H9 (cell line): ENCODE measurements at regions not wholly inside any gene's neighbourhood (a gene's known extent, or its start where the extent isn't known, plus 50 kb on each side); places are given as distances from the start of the nearest gene placed in this dataset.

Experiments used
- DNase-seq: peaks from one replicate; pipeline ENCODE4 v3.0.0-alpha.2; 2017
- H2AFZ ChIP-seq: one replicate; pipeline ENCODE4 v1.6.1; 2013; ENCODE audit warnings: mild to moderate bottlenecking, low read length, control low read depth, moderate library complexity
- H2AK5ac ChIP-seq: 2 replicates; pipeline ENCODE4 v1.6.1; 2013; ENCODE audit warnings: low read length, control low read depth, mixed read lengths; ENCODE audit not compliant: insufficient read length
- H2BK120ac ChIP-seq: one replicate; pipeline ENCODE4 v1.6.1; 2013; ENCODE audit warnings: low read depth, mild to moderate bottlenecking, low read length, control low read depth, inconsistent platforms; ENCODE audit not compliant: poor library complexity, severe bottlenecking
- H2BK12ac ChIP-seq: 2 replicates; pipeline ENCODE4 v1.6.1; 2013; ENCODE audit warnings: low read length, control low read depth, mixed read lengths, low read depth; ENCODE audit not compliant: insufficient read length
- H2BK15ac ChIP-seq: 2 replicates; pipeline ENCODE4 v1.6.1; 2013; ENCODE audit warnings: low read depth, low read length, control low read depth
- H2BK20ac ChIP-seq: one replicate; pipeline ENCODE4 v1.6.1; 2013; ENCODE audit warnings: low read depth, mild to moderate bottlenecking, low read length, control low read depth, inconsistent platforms; ENCODE audit not compliant: poor library complexity, severe bottlenecking
- H2BK5ac ChIP-seq: 2 replicates; pipeline ENCODE4 v1.6.1; 2013; ENCODE audit warnings: low read length, control low read depth, mixed read lengths; ENCODE audit not compliant: insufficient read length
- H3K14ac ChIP-seq: 2 replicates; pipeline ENCODE4 v1.6.1; 2013; ENCODE audit warnings: low read length, control low read depth; ENCODE audit not compliant: insufficient read depth
- H3K18ac ChIP-seq: 2 replicates; pipeline ENCODE4 v1.6.1; 2013; ENCODE audit warnings: low read depth, mild to moderate bottlenecking, mixed read lengths, low read length, control low read depth; ENCODE audit not compliant: insufficient read length
- H3K23ac ChIP-seq: 2 replicates; pipeline ENCODE4 v1.6.1; 2013; ENCODE audit warnings: low read length, control low read depth, mixed read lengths, low read depth; ENCODE audit not compliant: insufficient read length
- H3K23me2 ChIP-seq: 2 replicates; pipeline ENCODE4 v1.6.1; 2013; ENCODE audit warnings: low read depth, mild to moderate bottlenecking, mixed read lengths, low read length, control low read depth; ENCODE audit not compliant: insufficient read length, poor library complexity, severe bottlenecking
- H3K27ac ChIP-seq: 2 replicates; pipeline ENCODE4 v1.5.1; 2013; ENCODE audit warnings: low read length, control low read depth, mixed read lengths, low read depth; ENCODE audit not compliant: insufficient read length
- H3K27me3 ChIP-seq: 2 replicates; pipeline ENCODE4 v1.6.1; 2013; ENCODE audit warnings: low read length, control low read depth, inconsistent platforms; ENCODE audit not compliant: insufficient read depth
- H3K4ac ChIP-seq: 2 replicates; pipeline ENCODE4 v1.6.1; 2013; ENCODE audit warnings: low read depth, mild to moderate bottlenecking, control low read depth, inconsistent platforms, low read length, moderate library complexity
- H3K4me1 ChIP-seq: 2 replicates; pipeline ENCODE4 v1.6.1; 2013; ENCODE audit warnings: low read length, control low read depth, inconsistent platforms; ENCODE audit not compliant: insufficient read depth
- H3K4me2 ChIP-seq: 2 replicates; pipeline ENCODE4 v1.6.1; 2013; ENCODE audit warnings: low read length, control low read depth, mixed read lengths; ENCODE audit not compliant: insufficient read length, insufficient read depth
- H3K56ac ChIP-seq: 2 replicates; pipeline ENCODE4 v1.6.1; 2013; ENCODE audit warnings: low read depth, mild to moderate bottlenecking, mixed read lengths, low read length, control low read depth; ENCODE audit not compliant: insufficient read length
- H3K79me1 ChIP-seq: 2 replicates; pipeline ENCODE4 v1.6.1; 2013; ENCODE audit warnings: low read depth, mild to moderate bottlenecking, moderate library complexity, low read length, control low read depth, inconsistent platforms; ENCODE audit not compliant: insufficient read depth, poor library complexity, severe bottlenecking
- H3K79me2 ChIP-seq: 2 replicates; pipeline ENCODE4 v1.6.1; 2013; ENCODE audit warnings: low read length, control low read depth, inconsistent platforms; ENCODE audit not compliant: insufficient read depth
- H3K9ac ChIP-seq: 2 replicates; pipeline ENCODE4 v1.6.1; 2013; ENCODE audit warnings: low read length, control low read depth, mixed read lengths; ENCODE audit not compliant: insufficient read length; ENCODE audit errors: extremely low read depth
- H3K9me3 ChIP-seq: one replicate; pipeline ENCODE4 v1.6.1; 2013; ENCODE audit warnings: low read depth, low read length, inconsistent platforms; ENCODE audit not compliant: control insufficient read depth
- H3T11ph ChIP-seq: one replicate; pipeline ENCODE4 v1.6.1; 2013; ENCODE audit warnings: mild to moderate bottlenecking, low read length, control low read depth, inconsistent platforms
- H4K20me1 ChIP-seq: one replicate; pipeline ENCODE4 v1.6.1; 2013; ENCODE audit not compliant: control insufficient read depth, insufficient read length, insufficient read depth
- H4K5ac ChIP-seq: 2 replicates; pipeline ENCODE4 v1.6.1; 2013; ENCODE audit warnings: low read depth, mild to moderate bottlenecking, mixed read lengths, low read length, control low read depth; ENCODE audit not compliant: insufficient read length
- H4K8ac ChIP-seq: replicated peaks from 2 replicates; pipeline ENCODE4 v1.6.1; 2013; ENCODE audit warnings: low read length, control low read depth, mixed read lengths, low read depth; ENCODE audit not compliant: insufficient read length
- H4K91ac ChIP-seq: 2 replicates; pipeline ENCODE4 v1.6.1; 2013; ENCODE audit warnings: low read depth, mild to moderate bottlenecking, moderate library complexity, mixed read lengths, low read length, control low read depth; ENCODE audit not compliant: insufficient read length
- H3K27ac Mint-ChIP-seq, 3 experiments: 2 replicates in 2 of 3; 3 replicates in 1 of 3; pipeline ENCODE4 v1.8.0; 2020 to 2021; ENCODE audit warnings: mixed read lengths in 3 of 3, mild to moderate bottlenecking in 1 of 3, moderate library complexity in 1 of 3
- H3K27me3 Mint-ChIP-seq: 2 replicates; pipeline ENCODE4 v1.8.0; 2021; ENCODE audit warnings: low read depth, mild to moderate bottlenecking, moderate library complexity, mixed read lengths
- H3K36me3 Mint-ChIP-seq, 3 experiments: 2 replicates in 2 of 3; 3 replicates in 1 of 3; pipeline ENCODE4 v1.8.0; 2020 to 2021; ENCODE audit warnings: low read depth in 3 of 3, mixed read lengths in 3 of 3; ENCODE audit not compliant: insufficient read depth in 1 of 3
- H3K4me1 Mint-ChIP-seq, 2 experiments: 2 replicates each; pipeline ENCODE4 v1.8.0; 2020; ENCODE audit warnings: mixed read lengths in 2 of 2
- H3K4me3 Mint-ChIP-seq, 2 experiments: 2 replicates in 1 of 2; 3 replicates in 1 of 2; pipeline ENCODE4 v1.8.0; 2020 to 2021; ENCODE audit warnings: mild to moderate bottlenecking in 2 of 2, mixed read lengths in 2 of 2, moderate library complexity in 1 of 2
- H3K9me3 Mint-ChIP-seq, 2 experiments: 2 replicates in 1 of 2; 3 replicates in 1 of 2; pipeline ENCODE4 v1.8.0; 2020; ENCODE audit warnings: mild to moderate bottlenecking in 2 of 2, mixed read lengths in 2 of 2, moderate library complexity in 1 of 2
- TF ChIP-seq, protein P1 (sequence below): fragments of 200-600 bp; sonication (generic); conservative IDR thresholded peaks from 3 replicates; pipeline ENCODE4 v1.8.0; 2021; ENCODE audit warnings: antibody characterized with exemption, mild to moderate bottlenecking

DNA sequence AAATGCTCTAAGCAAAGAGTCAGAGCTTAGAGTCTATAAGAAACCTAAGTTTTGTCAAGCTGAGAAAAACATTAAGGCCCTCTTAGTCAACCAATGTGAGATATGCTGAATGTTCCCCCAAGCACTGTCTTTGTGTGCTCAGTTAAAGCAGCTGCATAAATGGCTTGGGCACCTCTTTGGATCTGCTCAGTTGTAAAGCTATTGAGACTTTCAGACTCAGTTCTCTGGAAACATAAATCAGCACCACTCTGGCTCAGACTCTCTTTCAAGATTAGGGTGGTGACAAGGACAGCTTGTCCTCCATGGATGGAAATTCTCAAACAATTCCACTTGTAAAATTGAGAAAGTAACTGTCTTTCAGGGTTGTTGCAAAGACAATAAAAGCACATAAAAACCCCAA, 807.9 kb downstream of the PRELID2 start:
- no peaks in the 10 kb centered on the region for H3K27me3 Mint-ChIP-seq
- H2BK15ac ChIP-seq = no peak overlapping the region
- H3K4me1 ChIP-seq = no peaks in the 10 kb centered on the region
- no peak overlapping the region for H3K18ac ChIP-seq
- 0 out of 2 replicates have a peak, but pooled peaks cover 2% of the 10 kb centered on the region for H3K27me3 ChIP-seq
- no peaks in the 10 kb centered on the region for H3K9me3 Mint-ChIP-seq
- H3K23me2 ChIP-seq = no peaks in the 10 kb centered on the region
- no peak overlapping the region for H3K4me3 Mint-ChIP-seq
- no peak overlapping the region for H2BK5ac ChIP-seq
- no peak overlapping the region for H2BK120ac ChIP-seq
- H3K9me3 ChIP-seq = no peaks in the 10 kb centered on the region
- H2BK12ac ChIP-seq = no peak overlapping the region
- no peak overlapping the region for H3K4ac ChIP-seq
- no peak overlapping the region for H3K23ac ChIP-seq
- no peak overlapping the region for H2BK20ac ChIP-seq
- no peak for DNase-seq
- no peak overlapping the region for H3K9ac ChIP-seq
- peaks cover 9% of the 10 kb centered on the region in 2 experiments for H3K4me1 Mint-ChIP-seq
- H4K20me1 ChIP-seq = no peaks in the 10 kb centered on the region
- H3K14ac ChIP-seq = no peak overlapping the region
- H3K27ac Mint-ChIP-seq = no peak overlapping the region
- H3T11ph ChIP-seq = no peak overlapping the region
- H3K79me2 ChIP-seq = no peaks in the 10 kb centered on the region
- H2AFZ ChIP-seq = no peak overlapping the region
- no peaks in the 10 kb centered on the region for H3K36me3 Mint-ChIP-seq
- no peak overlapping the region for H4K8ac ChIP-seq
- H2AK5ac ChIP-seq = no peak overlapping the region
- H4K5ac ChIP-seq = no peak overlapping the region
- H3K27ac ChIP-seq = no peak overlapping the region
- TF ChIP-seq, protein P1, sequence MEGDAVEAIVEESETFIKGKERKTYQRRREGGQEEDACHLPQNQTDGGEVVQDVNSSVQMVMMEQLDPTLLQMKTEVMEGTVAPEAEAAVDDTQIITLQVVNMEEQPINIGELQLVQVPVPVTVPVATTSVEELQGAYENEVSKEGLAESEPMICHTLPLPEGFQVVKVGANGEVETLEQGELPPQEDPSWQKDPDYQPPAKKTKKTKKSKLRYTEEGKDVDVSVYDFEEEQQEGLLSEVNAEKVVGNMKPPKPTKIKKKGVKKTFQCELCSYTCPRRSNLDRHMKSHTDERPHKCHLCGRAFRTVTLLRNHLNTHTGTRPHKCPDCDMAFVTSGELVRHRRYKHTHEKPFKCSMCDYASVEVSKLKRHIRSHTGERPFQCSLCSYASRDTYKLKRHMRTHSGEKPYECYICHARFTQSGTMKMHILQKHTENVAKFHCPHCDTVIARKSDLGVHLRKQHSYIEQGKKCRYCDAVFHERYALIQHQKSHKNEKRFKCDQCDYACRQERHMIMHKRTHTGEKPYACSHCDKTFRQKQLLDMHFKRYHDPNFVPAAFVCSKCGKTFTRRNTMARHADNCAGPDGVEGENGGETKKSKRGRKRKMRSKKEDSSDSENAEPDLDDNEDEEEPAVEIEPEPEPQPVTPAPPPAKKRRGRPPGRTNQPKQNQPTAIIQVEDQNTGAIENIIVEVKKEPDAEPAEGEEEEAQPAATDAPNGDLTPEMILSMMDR = no peak
- no peak overlapping the region for H4K91ac ChIP-seq
- H3K56ac ChIP-seq = no peak overlapping the region
- no peak overlapping the region for H3K4me2 ChIP-seq
- H3K79me1 ChIP-seq = no peaks in the 10 kb centered on the region
